Bronchial epithelial cell (primary cell): ENCODE measurements at regions not wholly inside any gene's neighbourhood (a gene's known extent, or its start where the extent isn't known, plus 50 kb on each side); places are given as distances from the start of the nearest gene placed in this dataset.

Source experiments
- DNase-seq: peaks from one replicate; pipeline ENCODE4 v3.0.0-alpha.2; 2010; ENCODE audit warnings: low read depth
- FAIRE-seq: peaks from 2 replicates; lab custom pipeline; 2011; peaks lifted over from hg19 to GRCh38; lab: Jason Lieb, UNC
- H3K27me3 ChIP-seq: 2 replicates; pipeline ENCODE4 v1.5.1; 2011; ENCODE audit warnings: low read length; ENCODE audit not compliant: control insufficient read depth, insufficient read depth
- H3K36me3 ChIP-seq: 2 replicates; pipeline ENCODE4 v1.5.1; 2011; ENCODE audit warnings: low read length; ENCODE audit not compliant: control insufficient read depth, insufficient read depth
- H3K4me3 ChIP-seq: 2 replicates; pipeline ENCODE4 v1.5.1; 2011; ENCODE audit warnings: mild to moderate bottlenecking, low read depth, low read length, control low read depth
- TF ChIP-seq, protein P1 (sequence below): IDR thresholded peaks from 2 replicates; pipeline ENCODE4 v1.5.1; 2011; ENCODE audit warnings: mild to moderate bottlenecking, moderate library complexity, low read length, control low read depth, inconsistent platforms; ENCODE audit not compliant: insufficient read depth, severe bottlenecking

DNA sequence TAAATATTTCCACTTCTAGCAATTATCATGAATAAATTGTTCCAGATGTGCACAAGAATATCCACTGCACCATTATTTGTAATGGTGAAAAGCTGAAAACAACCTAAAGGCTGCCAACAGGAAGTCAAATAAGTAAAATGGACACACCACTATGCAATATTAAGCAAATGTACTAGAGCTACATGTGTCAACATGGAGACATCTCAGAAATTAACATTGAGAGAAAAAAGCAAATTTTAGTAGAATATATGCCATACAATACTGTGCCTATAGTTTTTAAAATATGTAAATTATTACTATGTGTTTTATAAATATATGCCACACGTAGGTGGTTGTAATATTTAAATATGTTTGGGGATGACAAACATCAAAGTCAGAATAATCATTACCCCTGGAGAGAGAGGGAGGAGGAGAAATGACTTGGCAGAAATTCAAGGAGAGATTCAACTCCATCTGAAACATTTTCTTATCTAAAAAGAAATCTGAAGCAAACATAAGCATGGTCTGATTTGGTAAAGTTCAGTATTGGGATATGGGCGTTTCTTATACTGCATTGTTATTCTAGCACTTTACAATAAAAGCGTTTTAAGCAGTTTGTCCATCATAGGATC lies 475.5 kb downstream of the QKI start:
- DNase-seq (no peak), FAIRE-seq (no peak)
- H3K36me3 ChIP-seq: no peaks in the 10 kb centered on the region
- no peak overlapping the region for H3K4me3 ChIP-seq
- TF ChIP-seq, protein P1, sequence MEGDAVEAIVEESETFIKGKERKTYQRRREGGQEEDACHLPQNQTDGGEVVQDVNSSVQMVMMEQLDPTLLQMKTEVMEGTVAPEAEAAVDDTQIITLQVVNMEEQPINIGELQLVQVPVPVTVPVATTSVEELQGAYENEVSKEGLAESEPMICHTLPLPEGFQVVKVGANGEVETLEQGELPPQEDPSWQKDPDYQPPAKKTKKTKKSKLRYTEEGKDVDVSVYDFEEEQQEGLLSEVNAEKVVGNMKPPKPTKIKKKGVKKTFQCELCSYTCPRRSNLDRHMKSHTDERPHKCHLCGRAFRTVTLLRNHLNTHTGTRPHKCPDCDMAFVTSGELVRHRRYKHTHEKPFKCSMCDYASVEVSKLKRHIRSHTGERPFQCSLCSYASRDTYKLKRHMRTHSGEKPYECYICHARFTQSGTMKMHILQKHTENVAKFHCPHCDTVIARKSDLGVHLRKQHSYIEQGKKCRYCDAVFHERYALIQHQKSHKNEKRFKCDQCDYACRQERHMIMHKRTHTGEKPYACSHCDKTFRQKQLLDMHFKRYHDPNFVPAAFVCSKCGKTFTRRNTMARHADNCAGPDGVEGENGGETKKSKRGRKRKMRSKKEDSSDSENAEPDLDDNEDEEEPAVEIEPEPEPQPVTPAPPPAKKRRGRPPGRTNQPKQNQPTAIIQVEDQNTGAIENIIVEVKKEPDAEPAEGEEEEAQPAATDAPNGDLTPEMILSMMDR: no peak
- no peaks in the 10 kb centered on the region for H3K27me3 ChIP-seq

DNA sequence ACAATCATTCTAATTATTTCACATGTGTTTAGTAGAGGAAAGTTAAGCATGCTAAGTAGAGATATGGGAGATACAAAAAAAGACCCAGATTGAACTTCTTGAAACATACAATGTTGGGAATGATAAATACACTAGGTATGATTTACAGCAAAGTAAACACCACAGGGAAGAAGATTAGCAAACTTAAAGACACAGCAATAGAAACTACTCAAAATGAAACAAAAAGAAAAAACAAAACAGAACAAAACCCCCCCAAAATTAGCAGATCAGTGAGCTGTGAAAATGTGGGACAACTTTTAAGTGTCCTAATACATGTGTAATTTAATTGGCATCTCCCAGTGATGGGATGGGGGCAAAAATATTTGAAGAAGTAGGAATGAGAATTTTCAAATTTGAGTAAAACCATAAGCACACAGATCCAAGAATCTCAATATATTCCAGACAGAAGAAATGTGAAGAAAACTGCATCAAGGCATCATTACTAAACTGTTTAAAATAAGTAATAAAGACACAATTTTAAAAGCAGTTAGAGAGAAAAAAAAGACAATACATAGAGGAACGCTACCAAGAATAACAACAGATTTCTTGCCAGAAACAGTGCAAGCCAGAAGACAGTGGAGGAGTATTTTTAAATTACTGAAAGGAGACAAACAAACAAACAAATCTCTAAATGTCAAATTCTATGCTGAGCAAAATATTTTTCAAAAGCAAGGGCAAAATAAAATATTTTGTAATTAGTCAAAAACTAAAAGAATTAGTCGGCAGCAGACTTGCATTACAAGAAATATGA lies 473.7 kb downstream of the QKI start:
- no peaks in the 10 kb centered on the region for H3K36me3 ChIP-seq
- DNase-seq (no peak), FAIRE-seq (no peak)
- TF ChIP-seq, protein P1: no peak
- no peak overlapping the region for H3K4me3 ChIP-seq
- no peaks in the 10 kb centered on the region for H3K27me3 ChIP-seq

DNA sequence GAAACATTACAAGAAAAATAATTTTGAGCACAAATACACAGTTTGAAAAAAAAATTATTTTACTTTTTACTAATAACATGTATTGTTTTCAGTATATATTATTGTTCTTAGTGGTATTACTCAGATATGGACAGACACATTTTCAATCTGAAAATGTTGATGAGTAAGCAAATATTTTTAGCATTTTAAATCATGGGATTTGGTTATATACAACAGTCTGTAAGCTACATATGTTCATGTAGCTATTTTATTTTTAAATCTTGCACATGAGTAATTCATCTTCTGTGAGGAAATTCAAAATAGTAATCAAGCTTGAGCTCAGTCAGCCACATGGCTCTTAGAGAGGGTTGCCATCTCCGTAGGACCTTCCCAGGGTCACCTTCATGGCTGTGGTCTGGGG lies 471.9 kb downstream of the QKI start:
- TF ChIP-seq, protein P1: no peak
- FAIRE-seq: no peak

DNA sequence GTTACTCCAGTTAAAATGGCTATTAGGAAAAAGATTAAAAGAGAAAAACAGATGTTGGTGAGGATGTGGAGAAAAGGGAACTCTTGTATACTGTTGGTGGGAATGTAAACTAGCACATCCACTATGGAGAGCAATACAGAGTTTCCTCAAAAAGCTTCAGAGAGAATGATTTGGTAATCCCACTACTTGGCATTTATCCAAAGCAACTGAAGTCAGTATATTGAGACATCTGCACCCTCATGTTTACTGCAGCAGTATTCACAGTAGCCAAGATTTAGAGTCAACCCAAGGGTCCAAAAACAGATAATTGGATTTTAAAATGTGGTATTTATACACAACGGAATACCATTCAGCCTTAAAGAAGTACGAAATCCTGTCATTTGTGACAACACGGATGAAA lies 469.5 kb downstream of the QKI start:
- no peak for FAIRE-seq
- TF ChIP-seq, protein P1: no peak
- Histone ChIP-seq H3K27me3 (no peaks in the 10 kb centered on the region), H3K4me3 (no peak overlapping the region), H3K36me3 (no peaks in the 10 kb centered on the region)
- no peak for DNase-seq

More for the DNA sequence above, 471.9 kb downstream of the QKI start:
- Histone ChIP-seq H3K27me3 (no peaks in the 10 kb centered on the region), H3K4me3 (no peak overlapping the region), H3K36me3 (no peaks in the 10 kb centered on the region)
- no peak for DNase-seq

- no peaks in the 10 kb centered on the region for H3K36me3 ChIP-seq
- FAIRE-seq: no peak
Observed at GRCh38 chr6:163878698-163879097, 464.2 kb downstream of the QKI start.

More at GRCh38 chr6:163878698-163879097, 464.2 kb downstream of the QKI start:
- Histone ChIP-seq H3K27me3 (no peaks in the 10 kb centered on the region), H3K4me3 (no peak overlapping the region)
- DNase-seq: no peak
- TF ChIP-seq, protein P1: no peak
